HG02885 (cell line): ENCODE measurements at regions not wholly inside any gene's neighbourhood (a gene's known extent, or its start where the extent isn't known, plus 50 kb on each side); places are given as distances from the start of the nearest gene placed in this dataset.

ENCODE experiments used
- ATAC-seq: cut with Tn5 transposase; IDR thresholded peaks from one replicate; pipeline ENCODE4 v1.9.1; 2021; ENCODE audit warnings: mild to moderate bottlenecking; ENCODE audit not compliant: unreplicated experiment, poor library complexity

- no peak for ATAC-seq
These were observed 412.3 kb upstream of the ID4 start for GRCh38 chr6:19424853-19425252.

GRCh38 chr6:19427548-19427947 is 409.6 kb upstream of the ID4 start:
- no peak for ATAC-seq

GRCh38 chr6:19432966-19433498 is 404.1 kb upstream of the ID4 start:
- no peak for ATAC-seq

GRCh38 chr6:19434065-19434464 is 403.1 kb upstream of the ID4 start:
- no peak for ATAC-seq

- no peak for ATAC-seq
These were observed 401.4 kb upstream of the ID4 start for GRCh38 chr6:19435755-19436154.

GRCh38 chr6:19438566-19439353 is 398.4 kb upstream of the ID4 start:
- no peak for ATAC-seq

GRCh38 chr6:19440531-19440930 is 396.6 kb upstream of the ID4 start:
- no peak for ATAC-seq

- ATAC-seq: no peak
These were observed 393.8 kb upstream of the ID4 start for GRCh38 chr6:19443411-19443810.

- ATAC-seq: no peak
These were observed 393.1 kb upstream of the ID4 start for GRCh38 chr6:19444041-19444440.

- no peak for ATAC-seq
These were observed 392.7 kb upstream of the ID4 start for GRCh38 chr6:19444481-19444880.

GRCh38 chr6:19446570-19446969 is 390.6 kb upstream of the ID4 start:
- no peak for ATAC-seq

GRCh38 chr6:19450651-19451050 is 386.5 kb upstream of the ID4 start:
- no peak for ATAC-seq

- no peak for ATAC-seq
These were observed 384.7 kb upstream of the ID4 start for GRCh38 chr6:19452495-19452894.

- no peak for ATAC-seq
These were observed 383.0 kb upstream of the ID4 start for GRCh38 chr6:19454001-19454720.

- no peak for ATAC-seq
These were observed 382.3 kb upstream of the ID4 start for GRCh38 chr6:19454721-19455392.

- no peak for ATAC-seq
These were observed 373.9 kb upstream of the ID4 start for GRCh38 chr6:19463250-19463649.

- no peak for ATAC-seq
These were observed 373.2 kb upstream of the ID4 start for GRCh38 chr6:19463925-19464324.

GRCh38 chr6:19465256-19465655 is 371.9 kb upstream of the ID4 start:
- no peak for ATAC-seq

- no peak for ATAC-seq
These were observed 371.4 kb upstream of the ID4 start for GRCh38 chr6:19465760-19466159.

GRCh38 chr6:19470333-19470732 is 366.8 kb upstream of the ID4 start:
- no peak for ATAC-seq

- no peak for ATAC-seq
These were observed 365.0 kb upstream of the ID4 start for GRCh38 chr6:19472153-19472552.
